HG02885 (cell line): ENCODE measurements at regions not wholly inside any gene's neighbourhood (a gene's known extent, or its start where the extent isn't known, plus 50 kb on each side); places are given as distances from the start of the nearest gene placed in this dataset.
A peak's percentile ranks its signal among the peaks of the same experiment; 100 is the strongest.
"Not testable (repeated sequence)": the region's sequence is repeated elsewhere in the genome, so short reads cannot be mapped to it uniquely, and the experiment has no call there.

Source experiments
- ATAC-seq: cut with Tn5 transposase; IDR thresholded peaks from one replicate; pipeline ENCODE4 v1.9.1; 2021; ENCODE audit warnings: mild to moderate bottlenecking; ENCODE audit not compliant: unreplicated experiment, poor library complexity

DNA sequence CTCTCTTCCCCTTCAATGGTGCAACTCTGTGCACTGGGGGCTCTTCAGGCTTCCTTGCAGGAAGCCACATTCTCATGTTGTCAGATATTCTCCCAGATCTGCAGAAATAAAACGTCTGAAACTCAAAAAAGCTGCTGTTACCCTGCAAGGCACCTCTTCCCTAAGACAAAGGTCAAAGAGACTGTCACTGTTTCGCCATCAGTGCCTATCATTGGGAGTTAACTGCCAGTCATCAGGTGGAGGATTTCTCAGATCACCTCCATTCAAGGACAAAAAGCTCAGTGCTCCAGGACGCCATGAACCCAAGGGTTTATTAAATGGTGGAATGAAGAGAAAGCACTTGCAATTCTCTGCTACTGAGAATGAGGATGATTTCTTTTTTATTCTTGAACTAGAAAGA, 144.6 kb upstream of the PALS2 start:
- no peak for ATAC-seq

DNA sequence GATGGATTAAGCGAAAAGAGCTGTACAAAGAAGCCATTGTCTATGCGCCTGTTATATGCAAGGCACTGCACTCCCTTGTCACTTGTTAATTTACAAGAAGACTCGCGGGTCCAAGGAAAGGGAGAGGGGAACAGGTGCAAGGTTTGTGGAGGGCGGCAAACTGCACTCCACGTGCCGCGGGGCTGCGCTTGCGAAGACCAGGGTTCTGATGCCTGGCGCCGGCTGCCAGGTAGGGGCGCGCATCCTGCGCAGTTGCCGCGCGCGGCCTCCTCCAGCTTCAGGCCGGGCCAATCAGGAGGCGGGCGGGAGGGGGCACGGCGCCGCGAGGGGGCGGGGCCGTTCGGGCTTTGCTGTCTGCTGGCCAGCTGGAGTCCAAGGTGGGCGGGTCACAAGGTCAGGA, 140.6 kb upstream of the PALS2 start:
- ATAC-seq, result no peak

DNA sequence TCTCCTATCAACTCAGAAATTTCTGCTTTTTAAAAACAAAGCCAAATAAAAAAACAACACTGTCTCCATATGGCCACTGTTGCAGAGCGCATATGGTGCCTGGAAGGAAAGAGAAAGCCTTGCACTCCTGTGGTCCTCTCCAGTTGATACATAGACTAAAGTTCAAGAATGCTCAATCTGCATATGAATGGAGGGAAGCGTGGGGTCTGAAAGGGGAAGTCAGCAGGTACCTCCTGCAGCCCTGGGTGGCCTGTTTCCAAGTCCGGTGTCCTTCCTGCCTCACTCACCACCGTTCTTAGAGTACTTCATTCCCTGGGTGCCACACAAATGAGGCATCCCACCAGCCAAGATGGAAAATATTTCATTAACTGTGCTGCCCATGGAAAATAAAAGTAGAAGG, 138.3 kb upstream of the PALS2 start:
- no peak for ATAC-seq

DNA sequence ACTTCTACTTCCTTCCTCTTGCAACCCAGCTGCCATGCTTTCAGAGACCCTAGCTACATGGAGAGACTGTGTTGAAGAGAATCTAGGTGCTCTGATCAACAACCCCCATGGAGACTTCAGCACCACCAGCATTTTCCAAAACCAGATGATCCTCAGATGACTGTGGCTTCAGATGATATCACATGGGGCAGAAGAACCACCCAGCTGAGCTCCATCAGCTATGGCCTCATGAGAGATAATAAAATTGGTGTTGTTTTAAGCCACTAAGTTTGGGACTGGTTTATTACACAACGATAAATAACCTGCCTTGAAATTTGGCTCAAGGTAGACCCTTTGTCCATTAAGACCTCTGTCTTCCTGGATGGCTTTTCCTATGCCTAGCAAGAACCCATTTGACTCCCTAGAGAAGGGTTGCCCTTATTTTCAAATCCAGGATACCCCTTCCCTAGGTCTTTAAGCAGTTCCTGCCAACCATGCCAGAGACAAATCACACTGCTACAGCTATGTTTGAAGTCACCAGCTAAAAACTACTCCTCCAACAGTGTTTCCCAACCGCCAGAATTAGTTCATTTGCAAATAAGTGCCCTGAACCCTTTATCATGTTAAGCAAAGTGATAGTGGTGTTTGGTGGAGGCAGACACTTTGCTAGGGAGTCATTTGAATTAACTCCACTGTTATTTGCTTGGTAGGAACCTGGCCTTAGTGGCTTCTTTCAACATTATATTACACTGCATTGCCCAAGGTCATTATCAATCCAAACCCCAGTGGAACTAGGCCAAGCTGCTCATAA, 136.9 kb upstream of the PALS2 start:
- no peak for ATAC-seq

DNA sequence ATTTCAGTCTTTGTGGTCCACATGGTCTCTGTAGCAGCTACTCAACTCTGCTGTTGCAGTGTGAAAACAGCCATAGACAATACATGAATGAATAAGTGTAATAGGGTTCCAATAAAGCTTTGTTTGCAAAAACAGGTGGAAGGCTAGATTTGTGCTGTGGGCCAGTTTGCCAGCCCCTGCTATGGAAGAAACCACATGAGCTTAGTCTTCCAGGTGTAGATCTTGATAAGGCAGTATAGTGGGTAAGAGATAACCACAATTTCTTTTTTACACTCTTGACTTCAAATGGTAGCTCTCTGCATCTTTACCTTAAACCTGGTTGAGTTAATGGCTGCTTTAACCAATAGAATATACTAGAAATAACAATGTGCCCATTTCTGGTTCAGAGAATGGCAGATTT, 135.0 kb upstream of the PALS2 start:
- ATAC-seq, result no peak

GRCh38 chr7:24439104-24439503, 134.1 kb upstream of the PALS2 start:
- not testable (repeated sequence) for ATAC-seq

- ATAC-seq, result peak; percentile 60
These were observed 132.4 kb upstream of the PALS2 start for GRCh38 chr7:24440892-24441291.

- no peak for ATAC-seq
These were observed 131.8 kb upstream of the PALS2 start for GRCh38 chr7:24441314-24442027.

GRCh38 chr7:24442170-24442777, 131.0 kb upstream of the PALS2 start:
- no peak for ATAC-seq

DNA sequence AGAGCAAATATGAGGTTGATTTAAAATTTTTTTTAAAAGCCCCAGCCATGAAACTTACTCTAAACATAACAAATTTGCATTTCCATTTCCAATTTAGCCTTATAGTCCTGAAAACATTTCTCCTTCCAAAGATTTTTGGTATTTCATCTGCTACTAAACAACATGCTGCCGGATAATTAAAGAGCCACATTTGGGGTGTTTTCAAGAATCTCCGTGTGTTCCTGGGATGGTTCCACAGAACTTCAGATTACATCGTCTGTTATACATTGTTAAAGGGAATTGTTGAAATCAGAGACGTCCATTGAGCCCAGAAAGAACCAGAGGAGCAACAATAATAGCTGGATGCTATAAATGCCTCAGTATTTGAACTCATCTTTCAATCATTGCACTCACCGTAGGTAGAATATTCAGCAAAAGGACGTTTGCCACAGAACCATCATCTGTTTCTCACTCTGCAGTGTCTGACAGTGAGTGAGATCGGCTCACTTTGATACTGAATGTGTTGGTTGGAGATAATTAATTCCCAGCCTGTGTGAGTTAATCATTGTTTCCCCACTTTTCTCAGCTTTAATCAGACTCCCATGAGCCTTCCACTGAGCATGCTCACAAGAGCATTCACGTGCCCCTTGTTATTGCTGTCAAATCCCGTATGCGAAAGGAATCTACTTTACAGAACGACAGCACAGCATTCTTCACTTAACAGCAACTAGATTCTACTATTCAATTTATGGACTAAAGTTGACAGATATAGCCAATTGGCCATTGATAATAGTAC, 128.4 kb upstream of the PALS2 start:
- ATAC-seq, result no peak

DNA sequence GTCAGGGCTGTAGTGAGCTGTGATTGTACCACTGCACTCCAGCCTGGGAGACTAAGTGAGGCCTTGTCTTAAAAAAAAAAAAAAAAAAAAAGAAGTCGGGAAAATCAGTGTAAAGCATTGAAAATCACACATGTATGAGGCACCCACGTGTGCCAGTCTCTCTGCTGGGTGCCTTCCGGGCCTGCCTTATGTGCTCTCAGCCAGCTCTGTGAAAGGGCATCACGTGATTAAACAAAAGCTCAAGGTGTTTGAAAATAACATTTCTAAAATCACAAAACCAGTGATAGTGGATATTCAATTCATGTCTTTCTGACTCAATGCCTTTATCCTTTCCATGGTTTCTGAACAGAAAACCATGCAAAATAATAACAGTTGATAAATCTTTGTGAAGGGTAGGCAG, 125.2 kb upstream of the PALS2 start:
- ATAC-seq, result no peak

GRCh38 chr7:24449416-24449815, 123.8 kb upstream of the PALS2 start:
- ATAC-seq, result not testable (repeated sequence)

- peak; percentile 92 for ATAC-seq
These were observed 117.3 kb upstream of the PALS2 start for GRCh38 chr7:24455813-24456525.

DNA sequence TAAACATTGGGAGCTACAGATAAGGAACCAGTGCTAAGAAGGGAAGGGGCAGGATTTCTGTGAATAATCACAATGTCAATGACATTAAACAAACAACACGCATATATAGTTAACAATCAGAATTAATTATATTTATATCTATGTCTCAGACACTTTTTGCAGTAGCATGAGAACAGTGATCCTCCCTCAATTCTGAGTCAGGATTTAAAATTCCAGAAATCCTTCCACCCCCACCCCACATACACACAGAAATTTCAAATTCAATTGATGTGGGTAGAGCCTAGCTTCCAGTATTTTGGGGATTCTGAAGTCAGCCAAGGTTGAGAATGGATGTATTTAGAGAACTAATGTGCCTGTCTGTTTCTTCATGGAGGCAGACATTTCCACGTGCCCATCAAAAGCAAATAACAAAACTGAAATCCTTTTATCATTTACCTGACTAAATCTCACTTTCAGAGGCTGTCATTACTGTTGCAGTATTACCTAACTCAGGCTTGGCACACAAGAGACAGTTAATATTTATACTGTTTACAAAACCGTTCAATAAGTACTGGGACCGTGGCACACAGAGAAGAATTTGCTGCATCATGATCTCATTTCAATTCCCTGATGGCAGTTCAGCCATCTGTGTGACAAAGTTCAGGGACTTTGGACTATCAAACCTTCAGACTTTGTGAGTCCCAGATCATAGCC, 116.6 kb upstream of the PALS2 start:
- ATAC-seq, result no peak

- no peak for ATAC-seq
These were observed 116.1 kb upstream of the PALS2 start for GRCh38 chr7:24457219-24457558.

- no peak for ATAC-seq
These were observed 111.1 kb upstream of the PALS2 start for GRCh38 chr7:24462117-24462516.

GRCh38 chr7:24462984-24463383, 110.3 kb upstream of the PALS2 start:
- no peak for ATAC-seq

- ATAC-seq, result no peak
These were observed 109.8 kb upstream of the PALS2 start for GRCh38 chr7:24463474-24463873.

GRCh38 chr7:24464861-24465260, 108.4 kb upstream of the PALS2 start:
- no peak for ATAC-seq
